ENCODE measurements at regions not wholly inside any gene's neighbourhood (a gene's known extent, or its start where the extent isn't known, plus 50 kb on each side); places are given as distances from the start of the nearest gene placed in this dataset.

GRCh38 chr17:31788956-31789355 lies 70.1 kb downstream of the COPRS start:
- H3K27me3 Mint-ChIP-seq (ENCODE audit: unreplicated experiment), result no peaks in the 10 kb centered on the region
- no peaks in the 10 kb centered on the region for H3K36me3 Mint-ChIP-seq (ENCODE audit: unreplicated experiment)
- no peak overlapping the region for H3K4me3 Mint-ChIP-seq (ENCODE audit: unreplicated experiment)
- no peak overlapping the region for H3K27ac Mint-ChIP-seq (ENCODE audit: unreplicated experiment)
- no peaks in the 10 kb centered on the region for H3K9me3 Mint-ChIP-seq (ENCODE audit: unreplicated experiment)
- TF ChIP-seq CTCF (IDR thresholded peaks at IDR 0.05; ENCODE audit: partially characterized antibody, unreplicated experiment), result no peak
- H3K4me1 Mint-ChIP-seq (ENCODE audit: low read depth, unreplicated experiment), result no peaks in the 10 kb centered on the region
- DNase-seq, result no peak

- Mint-ChIP-seq H3K4me3 (ENCODE audit: unreplicated experiment) (no peak overlapping the region), H3K4me1 (ENCODE audit: low read depth, unreplicated experiment) (no peaks in the 10 kb centered on the region), H3K27me3 (ENCODE audit: unreplicated experiment) (no peaks in the 10 kb centered on the region), H3K36me3 (ENCODE audit: unreplicated experiment) (no peaks in the 10 kb centered on the region), H3K27ac (ENCODE audit: unreplicated experiment) (no peak overlapping the region), H3K9me3 (ENCODE audit: unreplicated experiment) (no peaks in the 10 kb centered on the region)
- TF ChIP-seq CTCF (IDR thresholded peaks at IDR 0.05; ENCODE audit: partially characterized antibody, unreplicated experiment), result no peak
- DNase-seq, result no peak
These were observed 70.5 kb downstream of the COPRS start for GRCh38 chr17:31788571-31788946.

- TF ChIP-seq CTCF (IDR thresholded peaks at IDR 0.05; ENCODE audit: partially characterized antibody, unreplicated experiment), result no peak
These were observed 71.0 kb downstream of the COPRS start for GRCh38 chr17:31787857-31788570.

GRCh38 chr17:31786796-31787481 lies 72.1 kb downstream of the COPRS start:
- no peaks in the 10 kb centered on the region for H3K27me3 Mint-ChIP-seq (ENCODE audit: unreplicated experiment)
- H3K4me1 Mint-ChIP-seq (ENCODE audit: low read depth, unreplicated experiment), result no peaks in the 10 kb centered on the region
- no peak for TF ChIP-seq CTCF (IDR thresholded peaks at IDR 0.05; ENCODE audit: partially characterized antibody, unreplicated experiment)
- DNase-seq, result no peak
- H3K27ac Mint-ChIP-seq (ENCODE audit: unreplicated experiment), result no peak overlapping the region
- no peaks in the 10 kb centered on the region for H3K36me3 Mint-ChIP-seq (ENCODE audit: unreplicated experiment)
- no peaks in the 10 kb centered on the region for H3K9me3 Mint-ChIP-seq (ENCODE audit: unreplicated experiment)
- H3K4me3 Mint-ChIP-seq (ENCODE audit: unreplicated experiment), result no peak overlapping the region

More at GRCh38 chr17:31787857-31788570, 71.0 kb downstream of the COPRS start:
- H3K4me3 Mint-ChIP-seq (ENCODE audit: unreplicated experiment), result no peak overlapping the region
- H3K9me3 Mint-ChIP-seq (ENCODE audit: unreplicated experiment), result no peaks in the 10 kb centered on the region
- DNase-seq, result no peak
- no peaks in the 10 kb centered on the region for H3K27me3 Mint-ChIP-seq (ENCODE audit: unreplicated experiment)
- H3K4me1 Mint-ChIP-seq (ENCODE audit: low read depth, unreplicated experiment), result no peaks in the 10 kb centered on the region
- H3K36me3 Mint-ChIP-seq (ENCODE audit: unreplicated experiment), result no peaks in the 10 kb centered on the region
- H3K27ac Mint-ChIP-seq (ENCODE audit: unreplicated experiment), result no peak overlapping the region

- no peak for TF ChIP-seq CTCF (IDR thresholded peaks at IDR 0.05; ENCODE audit: partially characterized antibody, unreplicated experiment)
- Mint-ChIP-seq H3K4me3 (ENCODE audit: unreplicated experiment) (no peak overlapping the region), H3K4me1 (ENCODE audit: low read depth, unreplicated experiment) (no peaks in the 10 kb centered on the region), H3K27me3 (ENCODE audit: unreplicated experiment) (no peaks in the 10 kb centered on the region), H3K27ac (ENCODE audit: unreplicated experiment) (no peak overlapping the region), H3K9me3 (ENCODE audit: unreplicated experiment) (peaks cover 2% of the 10 kb centered on the region), H3K36me3 (ENCODE audit: unreplicated experiment) (no peaks in the 10 kb centered on the region)
- no peak for DNase-seq
These were observed 78.6 kb downstream of the COPRS start for GRCh38 chr17:31780483-31780882.

Data from glutamatergic neuron (in vitro differentiated cells).